ENCODE measurements at regions not wholly inside any gene's neighbourhood (a gene's known extent, or its start where the extent isn't known, plus 50 kb on each side); places are given as distances from the start of the nearest gene placed in this dataset.

GRCh38 chr2:45264227-45265225 is 255.3 kb upstream of the SIX2 start:
- no peak overlapping the region for H3K27ac ChIP-seq (ENCODE audit: low read depth, low read length)
- no peak overlapping the region for H3K4me3 ChIP-seq (ENCODE audit: low read depth in 1 of 2, low read length in 2 of 2)
- no peaks in the 10 kb centered on the region for H3K9me3 ChIP-seq (ENCODE audit: control insufficient read depth in 1 of 2, low read length in 2 of 2)
- no peaks in the 10 kb centered on the region for H3K36me3 ChIP-seq (ENCODE audit: control insufficient read depth in 1 of 2, insufficient read depth in 2 of 2, low read length in 2 of 2)
- no peak overlapping the region for H3K9ac ChIP-seq (ENCODE audit: low read depth in 1 of 2, low read length in 2 of 2)
- no peaks in the 10 kb centered on the region for H3K4me1 ChIP-seq (ENCODE audit: control insufficient read depth in 1 of 2, insufficient read depth in 2 of 2, low read length in 2 of 2)
- no peaks in the 10 kb centered on the region for H3K27me3 ChIP-seq (ENCODE audit: control insufficient read depth in 1 of 2, insufficient read depth in 2 of 2, low read length in 2 of 2)

- Histone ChIP-seq H3K9me3 (ENCODE audit: control insufficient read depth in 1 of 2, low read length in 2 of 2) (no peaks in the 10 kb centered on the region), H3K36me3 (ENCODE audit: control insufficient read depth in 1 of 2, insufficient read depth in 2 of 2, low read length in 2 of 2) (no peaks in the 10 kb centered on the region), H3K9ac (ENCODE audit: low read depth in 1 of 2, low read length in 2 of 2) (no peak overlapping the region), H3K27me3 (ENCODE audit: control insufficient read depth in 1 of 2, insufficient read depth in 2 of 2, low read length in 2 of 2) (no peaks in the 10 kb centered on the region), H3K4me1 (ENCODE audit: control insufficient read depth in 1 of 2, insufficient read depth in 2 of 2, low read length in 2 of 2) (no peaks in the 10 kb centered on the region), H3K27ac (ENCODE audit: low read depth, low read length) (no peak overlapping the region), H3K4me3 (ENCODE audit: low read depth in 1 of 2, low read length in 2 of 2) (no peak overlapping the region)
Measured at GRCh38 chr2:45263147-45263546, 253.9 kb upstream of the SIX2 start.

GRCh38 chr2:45261746-45262145 is 252.5 kb upstream of the SIX2 start:
- H3K4me1 ChIP-seq (ENCODE audit: control insufficient read depth in 1 of 2, insufficient read depth in 2 of 2, low read length in 2 of 2) = no peaks in the 10 kb centered on the region
- no peaks in the 10 kb centered on the region for H3K36me3 ChIP-seq (ENCODE audit: control insufficient read depth in 1 of 2, insufficient read depth in 2 of 2, low read length in 2 of 2)
- no peak overlapping the region for H3K27ac ChIP-seq (ENCODE audit: low read depth, low read length)
- no peak overlapping the region for H3K9ac ChIP-seq (ENCODE audit: low read depth in 1 of 2, low read length in 2 of 2)
- no peaks in the 10 kb centered on the region for H3K9me3 ChIP-seq (ENCODE audit: control insufficient read depth in 1 of 2, low read length in 2 of 2)
- no peaks in the 10 kb centered on the region for H3K27me3 ChIP-seq (ENCODE audit: control insufficient read depth in 1 of 2, insufficient read depth in 2 of 2, low read length in 2 of 2)
- H3K4me3 ChIP-seq (ENCODE audit: low read depth in 1 of 2, low read length in 2 of 2) = no peak overlapping the region

- no peak overlapping the region for H3K27ac ChIP-seq (ENCODE audit: low read depth, low read length)
- no peaks in the 10 kb centered on the region for H3K9me3 ChIP-seq (ENCODE audit: control insufficient read depth in 1 of 2, low read length in 2 of 2)
- H3K4me1 ChIP-seq (ENCODE audit: control insufficient read depth in 1 of 2, insufficient read depth in 2 of 2, low read length in 2 of 2) = no peaks in the 10 kb centered on the region
- no peak overlapping the region for H3K4me3 ChIP-seq (ENCODE audit: low read depth in 1 of 2, low read length in 2 of 2)
- H3K27me3 ChIP-seq (ENCODE audit: control insufficient read depth in 1 of 2, insufficient read depth in 2 of 2, low read length in 2 of 2) = no peaks in the 10 kb centered on the region
- H3K9ac ChIP-seq (ENCODE audit: low read depth in 1 of 2, low read length in 2 of 2) = no peak overlapping the region
- no peaks in the 10 kb centered on the region for H3K36me3 ChIP-seq (ENCODE audit: control insufficient read depth in 1 of 2, insufficient read depth in 2 of 2, low read length in 2 of 2)
Measured at GRCh38 chr2:45260946-45261345, 251.7 kb upstream of the SIX2 start.

GRCh38 chr2:45259547-45260160 is 250.4 kb upstream of the SIX2 start:
- no peak overlapping the region for H3K9ac ChIP-seq (ENCODE audit: low read depth in 1 of 2, low read length in 2 of 2)
- H3K4me1 ChIP-seq (ENCODE audit: control insufficient read depth in 1 of 2, insufficient read depth in 2 of 2, low read length in 2 of 2) = no peaks in the 10 kb centered on the region
- H3K27me3 ChIP-seq (ENCODE audit: control insufficient read depth in 1 of 2, insufficient read depth in 2 of 2, low read length in 2 of 2) = no peaks in the 10 kb centered on the region
- no peak overlapping the region for H3K4me3 ChIP-seq (ENCODE audit: low read depth in 1 of 2, low read length in 2 of 2)
- no peaks in the 10 kb centered on the region for H3K9me3 ChIP-seq (ENCODE audit: control insufficient read depth in 1 of 2, low read length in 2 of 2)
- no peak overlapping the region for H3K27ac ChIP-seq (ENCODE audit: low read depth, low read length)
- H3K36me3 ChIP-seq (ENCODE audit: control insufficient read depth in 1 of 2, insufficient read depth in 2 of 2, low read length in 2 of 2) = no peaks in the 10 kb centered on the region

- Histone ChIP-seq H3K27ac (ENCODE audit: low read depth, low read length) (no peak overlapping the region), H3K9me3 (ENCODE audit: control insufficient read depth in 1 of 2, low read length in 2 of 2) (no peaks in the 10 kb centered on the region), H3K4me3 (ENCODE audit: low read depth in 1 of 2, low read length in 2 of 2) (no peak overlapping the region), H3K36me3 (ENCODE audit: control insufficient read depth in 1 of 2, insufficient read depth in 2 of 2, low read length in 2 of 2) (no peaks in the 10 kb centered on the region), H3K9ac (ENCODE audit: low read depth in 1 of 2, low read length in 2 of 2) (no peak overlapping the region), H3K4me1 (ENCODE audit: control insufficient read depth in 1 of 2, insufficient read depth in 2 of 2, low read length in 2 of 2) (no peaks in the 10 kb centered on the region), H3K27me3 (ENCODE audit: control insufficient read depth in 1 of 2, insufficient read depth in 2 of 2, low read length in 2 of 2) (no peaks in the 10 kb centered on the region)
Measured at GRCh38 chr2:45259138-45259537, 249.9 kb upstream of the SIX2 start.

GRCh38 chr2:45258311-45258710 is 249.1 kb upstream of the SIX2 start:
- Histone ChIP-seq H3K4me3 (ENCODE audit: low read depth in 1 of 2, low read length in 2 of 2) (no peak overlapping the region), H3K4me1 (ENCODE audit: control insufficient read depth in 1 of 2, insufficient read depth in 2 of 2, low read length in 2 of 2) (no peaks in the 10 kb centered on the region), H3K36me3 (ENCODE audit: control insufficient read depth in 1 of 2, insufficient read depth in 2 of 2, low read length in 2 of 2) (no peaks in the 10 kb centered on the region), H3K27ac (ENCODE audit: low read depth, low read length) (no peak overlapping the region), H3K27me3 (ENCODE audit: control insufficient read depth in 1 of 2, insufficient read depth in 2 of 2, low read length in 2 of 2) (no peaks in the 10 kb centered on the region), H3K9ac (ENCODE audit: low read depth in 1 of 2, low read length in 2 of 2) (no peak overlapping the region), H3K9me3 (ENCODE audit: control insufficient read depth in 1 of 2, low read length in 2 of 2) (no peaks in the 10 kb centered on the region)

GRCh38 chr2:45257820-45258219 is 248.6 kb upstream of the SIX2 start:
- Histone ChIP-seq H3K4me1 (ENCODE audit: control insufficient read depth in 1 of 2, insufficient read depth in 2 of 2, low read length in 2 of 2) (no peaks in the 10 kb centered on the region), H3K9me3 (ENCODE audit: control insufficient read depth in 1 of 2, low read length in 2 of 2) (no peaks in the 10 kb centered on the region), H3K4me3 (ENCODE audit: low read depth in 1 of 2, low read length in 2 of 2) (no peak overlapping the region), H3K27ac (ENCODE audit: low read depth, low read length) (no peak overlapping the region), H3K36me3 (ENCODE audit: control insufficient read depth in 1 of 2, insufficient read depth in 2 of 2, low read length in 2 of 2) (no peaks in the 10 kb centered on the region), H3K27me3 (ENCODE audit: control insufficient read depth in 1 of 2, insufficient read depth in 2 of 2, low read length in 2 of 2) (no peaks in the 10 kb centered on the region), H3K9ac (ENCODE audit: low read depth in 1 of 2, low read length in 2 of 2) (no peak overlapping the region)

GRCh38 chr2:45256867-45257641 is 247.8 kb upstream of the SIX2 start:
- Histone ChIP-seq H3K27me3 (ENCODE audit: control insufficient read depth in 1 of 2, insufficient read depth in 2 of 2, low read length in 2 of 2) (no peaks in the 10 kb centered on the region), H3K36me3 (ENCODE audit: control insufficient read depth in 1 of 2, insufficient read depth in 2 of 2, low read length in 2 of 2) (no peaks in the 10 kb centered on the region), H3K4me3 (ENCODE audit: low read depth in 1 of 2, low read length in 2 of 2) (no peak overlapping the region), H3K27ac (ENCODE audit: low read depth, low read length) (no peak overlapping the region), H3K9ac (ENCODE audit: low read depth in 1 of 2, low read length in 2 of 2) (no peak overlapping the region), H3K4me1 (ENCODE audit: control insufficient read depth in 1 of 2, insufficient read depth in 2 of 2, low read length in 2 of 2) (no peaks in the 10 kb centered on the region), H3K9me3 (ENCODE audit: control insufficient read depth in 1 of 2, low read length in 2 of 2) (no peaks in the 10 kb centered on the region)

All from duodenal mucosa (tissue), 2 donors.